NT2/D1 (cell line): ENCODE measurements at regions not wholly inside any gene's neighbourhood (a gene's known extent, or its start where the extent isn't known, plus 50 kb on each side); places are given as distances from the start of the nearest gene placed in this dataset.

ENCODE experiments used
- YY1 ChIP-seq: IDR thresholded peaks from 2 replicates; pipeline ENCODE4 v1.6.1; 2011; ENCODE audit not compliant: insufficient read length, insufficient read depth
- ZNF274 ChIP-seq: IDR thresholded peaks from 2 replicates; pipeline ENCODE4 v1.6.1; 2011; ENCODE audit warnings: mild to moderate bottlenecking, low read depth, low read length

DNA sequence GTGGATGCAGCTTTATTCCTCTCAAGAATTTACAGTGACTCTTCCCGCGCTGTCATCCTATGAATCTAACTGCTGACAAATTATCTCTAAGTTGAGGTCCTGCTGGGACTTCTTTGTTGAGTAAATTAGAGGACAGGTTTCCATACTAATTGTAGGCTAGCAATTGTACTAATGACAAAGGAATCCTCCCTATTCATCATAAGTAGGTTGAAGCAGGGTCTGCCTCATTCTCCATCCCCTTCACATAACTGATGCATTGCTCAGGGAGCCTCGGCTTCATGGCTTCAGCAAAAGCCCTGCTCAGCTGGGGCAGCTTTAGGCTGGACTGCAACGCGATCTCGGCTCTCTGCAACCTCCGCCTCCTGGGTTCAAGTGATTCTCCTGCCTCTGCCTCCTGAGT, 83.1 kb upstream of the IRX6 start:
- no peak for TF ChIP-seq YY1
- TF ChIP-seq ZNF274, result no peak
